Endothelial cell of umbilical vein (primary cell): ENCODE measurements at regions not wholly inside any gene's neighbourhood (a gene's known extent, or its start where the extent isn't known, plus 50 kb on each side); places are given as distances from the start of the nearest gene placed in this dataset.
"Not testable (repeated sequence)": the region's sequence is repeated elsewhere in the genome, so short reads cannot be mapped to it uniquely, and the experiment has no call there.

ENCODE experiments used
- BruUV-seq: library from RNA; stranded (reverse); fragments of 400-500 nt; replicated peaks from 2 replicates; lab custom pipeline; 2021; lab: Mats Ljungman, UMichigan
- CTCF ChIA-PET: fragments of 300-600, 350-600 bp; sonication (Branson Sonifier 250); formaldehyde crosslinking; loops from one replicate; lab custom pipeline; 2021; ENCODE audit warnings: antibody characterized with exemption, inconsistent platforms; lab: Charles Lee
- POLR2A ChIA-PET: fragments of 300-600, 350-600 bp; sonication (Branson Sonifier 250); formaldehyde crosslinking; loops from one replicate; lab custom pipeline; 2021; ENCODE audit warnings: antibody characterized with exemption, inconsistent platforms; lab: Charles Lee
- DNase-seq: peaks from one replicate; pipeline ENCODE4 v3.0.0-alpha.2; 2011; ENCODE audit warnings: low read depth, low spot score
- FAIRE-seq: peaks from 2 replicates; lab custom pipeline; 2011; peaks lifted over from hg19 to GRCh38; lab: Jason Lieb, UNC
- H2AFZ ChIP-seq: 2 replicates; pipeline ENCODE4 v1.6.0; 2012; ENCODE audit warnings: low read depth, low read length, control low read depth, inconsistent platforms
- H3K27ac ChIP-seq: 2 replicates; pipeline ENCODE4 v1.5.1; 2011; ENCODE audit warnings: low read depth, mild to moderate bottlenecking, control low read depth, low read length, moderate library complexity; ENCODE audit not compliant: insufficient read depth
- H3K27me3 ChIP-seq, 2 experiments: 2 replicates each; pipeline versions ENCODE4 v1.6.0 to v1.6.1; 2011; ENCODE audit warnings: low read length in 2 of 2, mixed read lengths in 1 of 2; ENCODE audit not compliant: control insufficient read depth in 2 of 2, insufficient read depth in 2 of 2
- H3K36me3 ChIP-seq, 2 experiments: 2 replicates in 1 of 2; 3 replicates in 1 of 2; pipeline ENCODE4 v1.5.1; 2011; ENCODE audit warnings: low read length in 2 of 2, mild to moderate bottlenecking in 1 of 2, moderate library complexity in 1 of 2; ENCODE audit not compliant: control insufficient read depth in 2 of 2, insufficient read depth in 2 of 2; ENCODE audit errors: extremely low read depth in 1 of 2
- H3K4me1 ChIP-seq: 3 replicates; pipeline ENCODE4 v1.5.1; 2011; ENCODE audit warnings: mild to moderate bottlenecking, low read length; ENCODE audit not compliant: control insufficient read depth, insufficient read depth; ENCODE audit errors: extremely low read depth
- H3K4me2 ChIP-seq: 2 replicates; pipeline ENCODE4 v1.6.1; 2011; ENCODE audit warnings: low read length, control low read depth, mixed read lengths; ENCODE audit not compliant: insufficient read depth
- H3K4me3 ChIP-seq, 3 experiments: fragments of 200-600 bp in 1 of 3; sonication (generic), shearing (Covaris generic) in 1 of 3; replicated peaks in 1 of 3; 2 replicates each; pipeline ENCODE4 v1.5.1; 2011 to 2016; ENCODE audit warnings: control low read depth in 3 of 3, low read length in 3 of 3, mild to moderate bottlenecking in 2 of 3, inconsistent platforms in 1 of 3, low read depth in 1 of 3, moderate library complexity in 1 of 3; ENCODE audit not compliant: insufficient read depth in 1 of 3
- H3K79me2 ChIP-seq: 2 replicates; pipeline ENCODE4 v1.6.0; 2012; ENCODE audit warnings: low read length, inconsistent platforms; ENCODE audit not compliant: control insufficient read depth, insufficient read depth
- H3K9ac ChIP-seq: replicated peaks from 2 replicates; pipeline ENCODE3; 2011; ENCODE audit warnings: low read length, control low read depth; ENCODE audit not compliant: insufficient read depth; ENCODE audit errors: extremely low read depth
- H3K9me1 ChIP-seq: replicated peaks from 3 replicates; pipeline ENCODE4 v1.6.0; 2011; ENCODE audit warnings: mild to moderate bottlenecking, low read length; ENCODE audit not compliant: control insufficient read depth, insufficient read depth; ENCODE audit errors: extremely low read depth
- H3K9me3 ChIP-seq: replicated peaks from 2 replicates; pipeline ENCODE4 v1.5.1; 2012; ENCODE audit warnings: low read length, inconsistent platforms; ENCODE audit not compliant: control insufficient read depth, insufficient read depth
- H4K20me1 ChIP-seq: replicated peaks from 2 replicates; pipeline ENCODE3; 2011; ENCODE audit warnings: mild to moderate bottlenecking, low read length; ENCODE audit not compliant: control insufficient read depth, insufficient read depth; ENCODE audit errors: extremely low read depth
- CTCF ChIP-seq, 2 donors: IDR thresholded peaks; 1 replicate in 1 of 2; 2 replicates in 1 of 2; pipeline ENCODE4 v1.5.1; 2011; ENCODE audit warnings: low read length in 2 of 2, mild to moderate bottlenecking in 2 of 2, moderate library complexity in 2 of 2, control low read depth in 1 of 2, inconsistent platforms in 1 of 2, low read depth in 1 of 2; ENCODE audit not compliant: insufficient read depth in 1 of 2; ENCODE audit errors: extremely low read depth in 1 of 2
- dilution Hi-C: fragments of 300-500 bp; cut with MboI; formaldehyde crosslinking; loops from one replicate; pipeline ENCODE4 v1.15.0; 2019; ENCODE audit warnings: low sequenced_read_pairs; ENCODE audit not compliant: extremely low pct_ligation_motif_present
- intact Hi-C: fragments of 100-400 bp; cut with micrococcal nuclease; formaldehyde crosslinking; loops from one replicate; pipeline ENCODE4 v1.10.0; 2022

- TF ChIP-seq CTCF (IDR thresholded peaks at IDR 0.05; ENCODE audit: extremely low read depth in 1 of 2, insufficient read depth in 1 of 2, low read depth in 1 of 2, low read length in 2 of 2), result no peak
- no peak for FAIRE-seq
These were observed 139.8 kb downstream of the ARRDC3 start for GRCh38 chr5:91243286-91243685.

GRCh38 chr5:91241460-91241859 is 141.7 kb downstream of the ARRDC3 start:
- H3K36me3 ChIP-seq, H3K9me3 ChIP-seq, H3K4me2 ChIP-seq, POLR2A ChIA-PET, H3K27me3 ChIP-seq, H3K9ac ChIP-seq, H3K27ac ChIP-seq, H3K9me1 ChIP-seq, H3K4me1 ChIP-seq, BruUV-seq, dilution Hi-C loops, FAIRE-seq, intact Hi-C loops, DNase-seq, H4K20me1 ChIP-seq, H3K4me3 ChIP-seq, H2AFZ ChIP-seq, H3K79me2 ChIP-seq: not testable (repeated sequence)
- CTCF ChIA-PET, result interaction anchor here (0.8 to 1.7 kb wide), 2 partner anchors 22 to 310 kb away, joined by 3 to 4 read pairs; no protein-coding TSS in a partner anchor

More at GRCh38 chr5:91243286-91243685, 139.8 kb downstream of the ARRDC3 start:
- POLR2A ChIA-PET, result no interaction called here
- no peak for DNase-seq
- H4K20me1 ChIP-seq, result no peaks in the 10 kb centered on the region
- intact Hi-C loops (no loop called here), dilution Hi-C loops (no loop called here)
- no TSS peak for BruUV-seq
- H3K36me3 ChIP-seq, result no peaks in the 10 kb centered on the region
- CTCF ChIA-PET, result no interaction called here
- no peaks in the 10 kb centered on the region for H3K27me3 ChIP-seq
- no peak overlapping the region for H3K4me3 ChIP-seq
- H3K4me1 ChIP-seq, result no peaks in the 10 kb centered on the region
- H3K27ac ChIP-seq, result no peak overlapping the region
- no peaks in the 10 kb centered on the region for H3K9me1 ChIP-seq
- no peaks in the 10 kb centered on the region for H3K9me3 ChIP-seq
- no peaks in the 10 kb centered on the region for H3K79me2 ChIP-seq
- no peak overlapping the region for H3K4me2 ChIP-seq
- no peak overlapping the region for H2AFZ ChIP-seq
- no peak overlapping the region for H3K9ac ChIP-seq
